Hepatocyte (in vitro differentiated cells): ENCODE measurements at regions not wholly inside any gene's neighbourhood (a gene's known extent, or its start where the extent isn't known, plus 50 kb on each side); places are given as distances from the start of the nearest gene placed in this dataset.

Experiments used
- EZH2phosphoT487 ChIP-seq: fragments of 200-600 bp; sonication (generic); IDR thresholded peaks from one replicate; pipeline ENCODE4 v1.6.1; 2018; ENCODE audit warnings: antibody characterized with exemption, mild to moderate bottlenecking, low read depth, moderate library complexity; ENCODE audit not compliant: unreplicated experiment, severe bottlenecking
- TF ChIP-seq, protein P1 (sequence below): fragments of 200-600 bp; sonication (generic); IDR thresholded peaks from 2 replicates; pipeline ENCODE4 v1.5.1; 2016; ENCODE audit warnings: antibody characterized with exemption, mild to moderate bottlenecking; ENCODE audit not compliant: poor library complexity

DNA sequence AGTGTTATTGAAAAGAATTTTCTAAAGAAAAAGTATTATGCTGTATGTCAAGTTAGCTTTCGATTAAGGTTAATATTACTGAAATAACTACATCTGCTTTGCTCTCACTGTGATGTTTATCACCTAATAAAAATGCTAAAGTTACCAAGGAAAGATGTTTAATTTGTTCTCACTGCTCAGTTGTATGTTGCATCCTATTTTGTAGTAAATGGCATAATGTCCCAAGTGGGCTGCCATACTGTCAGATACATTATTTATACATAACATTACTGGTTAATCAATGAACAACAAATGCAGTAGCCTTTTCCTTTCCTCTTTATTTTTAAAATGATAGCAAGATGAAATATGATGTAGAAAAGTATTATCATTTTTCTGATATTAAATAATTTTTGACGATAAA lies 226.3 kb upstream of the DACH1 start:
- TF ChIP-seq, protein P1, sequence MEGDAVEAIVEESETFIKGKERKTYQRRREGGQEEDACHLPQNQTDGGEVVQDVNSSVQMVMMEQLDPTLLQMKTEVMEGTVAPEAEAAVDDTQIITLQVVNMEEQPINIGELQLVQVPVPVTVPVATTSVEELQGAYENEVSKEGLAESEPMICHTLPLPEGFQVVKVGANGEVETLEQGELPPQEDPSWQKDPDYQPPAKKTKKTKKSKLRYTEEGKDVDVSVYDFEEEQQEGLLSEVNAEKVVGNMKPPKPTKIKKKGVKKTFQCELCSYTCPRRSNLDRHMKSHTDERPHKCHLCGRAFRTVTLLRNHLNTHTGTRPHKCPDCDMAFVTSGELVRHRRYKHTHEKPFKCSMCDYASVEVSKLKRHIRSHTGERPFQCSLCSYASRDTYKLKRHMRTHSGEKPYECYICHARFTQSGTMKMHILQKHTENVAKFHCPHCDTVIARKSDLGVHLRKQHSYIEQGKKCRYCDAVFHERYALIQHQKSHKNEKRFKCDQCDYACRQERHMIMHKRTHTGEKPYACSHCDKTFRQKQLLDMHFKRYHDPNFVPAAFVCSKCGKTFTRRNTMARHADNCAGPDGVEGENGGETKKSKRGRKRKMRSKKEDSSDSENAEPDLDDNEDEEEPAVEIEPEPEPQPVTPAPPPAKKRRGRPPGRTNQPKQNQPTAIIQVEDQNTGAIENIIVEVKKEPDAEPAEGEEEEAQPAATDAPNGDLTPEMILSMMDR = no peak
- no peak for TF ChIP-seq EZH2phosphoT487
